GM12878 (cell line): ENCODE measurements at regions not wholly inside any gene's neighbourhood (a gene's known extent, or its start where the extent isn't known, plus 50 kb on each side); places are given as distances from the start of the nearest gene placed in this dataset.

Experiments
- ATAC-seq: fragments of 200-7000 bp; cut with Tn5 transposase; 3 replicates; pipeline ENCODE4 v1.9.1; 2020; ENCODE audit warnings: mild to moderate bottlenecking, moderate library complexity
- BruUV-seq: library from RNA; stranded (reverse); fragments of 400-500 nt; replicated peaks from 2 replicates; lab custom pipeline; 2021; lab: Mats Ljungman, UMichigan
- CTCF ChIA-PET: fragments of 300-600 bp; sonication (Branson Sonifier 250); formaldehyde crosslinking; extraction: SDS; loops from one replicate; lab custom pipeline; 2021; ENCODE audit warnings: inconsistent platforms; lab: Yijun Ruan, JAX
- POLR2A ChIA-PET: fragments of 350-600 bp; formaldehyde crosslinking; extraction: SDS; loops from one replicate; lab custom pipeline; 2021; ENCODE audit warnings: inconsistent platforms; lab: Charles Lee
- RAD21 ChIA-PET: fragments of 300-600 bp; sonication (Branson Sonifier 250); formaldehyde crosslinking; loops from one replicate; lab custom pipeline; 2023; ENCODE audit warnings: antibody characterized with exemption; ENCODE audit not compliant: unreplicated experiment; lab: Charles Lee
- SMC1A ChIA-PET: fragments of 300-600 bp; sonication (Branson Sonifier 250); formaldehyde crosslinking; loops from one replicate; lab custom pipeline; 2023; ENCODE audit not compliant: unreplicated experiment, uncharacterized antibody; lab: Charles Lee
- DNase-seq: peaks from one replicate; pipeline ENCODE4 v3.0.0-alpha.2; 2011; ENCODE audit warnings: low read depth, low spot score
- FAIRE-seq: peaks from 3 replicates; lab custom pipeline; 2011; peaks lifted over from hg19 to GRCh38; lab: Jason Lieb, UNC
- H2AFZ ChIP-seq: 2 replicates; pipeline ENCODE4 v1.6.0; 2011; ENCODE audit warnings: low read depth, low read length, control low read depth; ENCODE audit not compliant: control insufficient read depth
- H3K27ac ChIP-seq: 2 replicates; pipeline ENCODE4 v1.5.1; 2011; ENCODE audit warnings: control low read depth; ENCODE audit not compliant: control insufficient read depth, insufficient read depth
- H3K27me3 ChIP-seq, 2 experiments: replicated peaks in 1 of 2; 2 replicates each; pipeline versions ENCODE4 v1.6.0 to v1.6.1; 2011; ENCODE audit warnings: low read length in 1 of 2; ENCODE audit not compliant: control insufficient read depth in 2 of 2, insufficient read depth in 2 of 2
- H3K36me3 ChIP-seq, 2 experiments: 2 replicates each; pipeline ENCODE4 v1.5.1; 2011; ENCODE audit warnings: low read length in 1 of 2; ENCODE audit not compliant: control insufficient read depth in 2 of 2, insufficient read depth in 2 of 2
- H3K4me1 ChIP-seq: 2 replicates; pipeline ENCODE4 v1.6.1; 2011; ENCODE audit warnings: mild to moderate bottlenecking, low read length, moderate library complexity, mixed read lengths; ENCODE audit not compliant: control insufficient read depth, insufficient read depth
- H3K4me2 ChIP-seq: 2 replicates; pipeline ENCODE4 v1.6.0; 2011; ENCODE audit warnings: control low read depth; ENCODE audit not compliant: control insufficient read depth, insufficient read depth
- H3K4me3 ChIP-seq: fragments of 200-600 bp; sonication (generic); 2 replicates; pipeline ENCODE4 v1.5.1; 2016
- H3K79me2 ChIP-seq: 2 replicates; pipeline ENCODE4 v1.6.0; 2011; ENCODE audit warnings: low read length; ENCODE audit not compliant: control insufficient read depth, insufficient read depth
- H3K9ac ChIP-seq: 2 replicates; pipeline ENCODE4 v1.8.0; 2011; ENCODE audit warnings: low read length, control low read depth, mixed read lengths; ENCODE audit not compliant: control insufficient read depth, insufficient read depth
- H3K9me3 ChIP-seq: replicated peaks from 3 replicates; pipeline ENCODE4 v1.5.1; 2011; ENCODE audit warnings: mild to moderate bottlenecking, low read length; ENCODE audit not compliant: control insufficient read depth, insufficient read depth
- H4K20me1 ChIP-seq: 2 replicates; pipeline ENCODE4 v1.6.0; 2011; ENCODE audit not compliant: control insufficient read depth, insufficient read depth
- CBX3 ChIP-seq: fragments of 200-600 bp; sonication (generic); IDR thresholded peaks from 2 replicates; pipeline ENCODE4 v1.6.1; 2016; ENCODE audit warnings: low read depth, borderline replicate concordance
- CBX5 ChIP-seq: sonication (generic); IDR thresholded peaks from 2 replicates; pipeline ENCODE4 v1.6.1; 2016; ENCODE audit warnings: low read depth, moderate library complexity, mild to moderate bottlenecking, inconsistent platforms
- CEBPB ChIP-seq, 2 experiments: fragments of 150-350 bp in 1 of 2; IDR thresholded peaks; 2 replicates each; pipeline ENCODE4 v1.6.1; 2012 to 2014; ENCODE audit warnings: low read depth in 2 of 2, low read length in 2 of 2, borderline replicate concordance in 1 of 2, inconsistent platforms in 1 of 2
- E2F4 ChIP-seq: IDR thresholded peaks from 2 replicates; pipeline ENCODE4 v1.6.1; 2012; ENCODE audit warnings: low read depth, low read length, improper control_type of control experiment
- EZH2 ChIP-seq: IDR thresholded peaks from 2 replicates; pipeline ENCODE4 v1.6.1; 2012; ENCODE audit warnings: low read depth, mild to moderate bottlenecking, control low read depth, inconsistent platforms, low read length, borderline replicate concordance; ENCODE audit not compliant: control insufficient read depth
- KDM1A ChIP-seq: fragments of 200-600 bp; sonication (generic); IDR thresholded peaks from 2 replicates; pipeline ENCODE4 v1.6.1; 2016; ENCODE audit warnings: borderline replicate concordance
- MXI1 ChIP-seq: fragments of 150-350 bp; IDR thresholded peaks from 2 replicates; pipeline ENCODE4 v1.6.1; 2011; ENCODE audit warnings: low read depth, mild to moderate bottlenecking, inconsistent platforms, low read length, improper control_type of control experiment
- NR2C2 ChIP-seq: IDR thresholded peaks from 2 replicates; pipeline ENCODE4 v1.6.1; 2011; ENCODE audit warnings: borderline replicate concordance, low read depth; ENCODE audit not compliant: control insufficient read depth, insufficient read length
- PAX5 ChIP-seq: IDR thresholded peaks from 2 replicates; pipeline ENCODE4 v1.6.1; 2011; ENCODE audit warnings: low read depth, low read length, borderline replicate concordance
- RAD21 ChIP-seq: IDR thresholded peaks from 2 replicates; pipeline ENCODE4 v1.6.1; 2011; ENCODE audit warnings: mild to moderate bottlenecking, low read depth, low read length, moderate library complexity; ENCODE audit not compliant: insufficient read depth
- RCOR1 ChIP-seq: conservative IDR thresholded peaks from 2 replicates; pipeline ENCODE4 v1.6.1; 2012; ENCODE audit warnings: low read depth, low read length, improper control_type of control experiment
- SP1 ChIP-seq: IDR thresholded peaks from one replicate; pipeline ENCODE4 v1.6.1; 2011; ENCODE audit warnings: low read depth, low read length
- SREBF2 ChIP-seq: IDR thresholded peaks from 2 replicates; pipeline ENCODE4 v1.6.1; 2012; ENCODE audit warnings: mild to moderate bottlenecking, low read length
- STAT1 ChIP-seq: fragments of 450-650 bp; conservative IDR thresholded peaks from 2 replicates; pipeline ENCODE4 v1.6.1; 2014; ENCODE audit warnings: antibody characterized with exemption, mild to moderate bottlenecking
- USF1 ChIP-seq: IDR thresholded peaks from 2 replicates; pipeline ENCODE4 v1.6.1; 2011; ENCODE audit warnings: borderline replicate concordance, low read depth, mild to moderate bottlenecking, moderate library complexity, mixed read lengths, low read length; ENCODE audit not compliant: insufficient read depth; ENCODE audit errors: extremely low read length
- ZBED1 ChIP-seq: IDR thresholded peaks from 2 replicates; pipeline ENCODE4 v1.6.1; 2016; ENCODE audit warnings: borderline replicate concordance
- ZBTB33 ChIP-seq: fragments of 450-650 bp; IDR thresholded peaks from 2 replicates; pipeline ENCODE4 v1.6.1; 2017; ENCODE audit warnings: mild to moderate bottlenecking
- in situ Hi-C: fragments of 300-500 bp; cut with MboI; formaldehyde crosslinking; loops from 9 replicates; pipeline ENCODE4 v1.14.3; 2018; ENCODE audit warnings: mixed read lengths
- intact Hi-C: fragments of 100-400 bp; cut with micrococcal nuclease; formaldehyde crosslinking; loops from one replicate; pipeline ENCODE4 v1.14.2; 2022; ENCODE audit not compliant: unreplicated experiment

DNA sequence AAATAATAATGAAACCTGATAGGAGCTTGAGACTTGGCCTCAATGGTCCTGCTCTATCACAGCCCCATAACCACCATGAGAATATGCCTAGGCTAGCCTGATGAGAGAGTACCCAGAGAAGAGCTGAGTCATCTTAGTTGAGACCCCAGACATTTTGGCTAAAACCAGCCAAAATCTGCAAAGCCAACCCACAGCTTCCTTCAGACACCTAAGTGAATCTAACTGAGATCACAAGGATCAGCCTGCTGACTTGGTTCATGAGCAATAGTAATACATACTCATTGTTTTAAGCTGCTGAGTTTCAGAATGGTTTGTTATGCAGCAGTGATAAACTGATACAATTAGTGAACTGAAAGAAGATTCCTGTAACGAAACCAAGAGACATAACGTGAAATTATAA is 473.7 kb upstream of the PTGER4 start (continued):
- TF ChIP-seq CEBPB (IDR thresholded peaks at IDR 0.05; ENCODE audit: borderline replicate concordance in 1 of 2, low read depth in 2 of 2, low read length in 2 of 2) (no peak), RAD21 (no peak), MXI1 (no peak), RCOR1 (no peak), E2F4 (no peak), NR2C2 (no peak), SREBF2 (no peak), USF1 (no peak)

DNA sequence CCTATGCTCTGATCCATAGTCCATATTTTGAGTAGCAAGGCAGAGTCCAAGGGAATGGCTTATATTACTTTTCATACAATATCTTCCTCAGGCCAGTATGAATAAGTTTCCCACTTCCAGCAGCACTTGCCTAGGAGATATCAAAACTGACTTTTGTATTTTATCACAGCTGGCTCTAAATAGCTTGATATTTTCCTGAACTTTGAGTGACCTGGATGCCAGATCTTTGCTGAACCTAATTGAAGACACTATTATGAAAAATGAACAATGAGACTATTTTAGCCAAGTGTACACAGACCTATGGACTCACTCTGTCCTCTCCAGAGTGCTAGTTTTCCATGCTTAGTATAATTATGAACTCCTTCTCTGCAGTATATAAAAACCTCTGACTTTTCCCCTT is 475.6 kb upstream of the PTGER4 start:
- Histone ChIP-seq H3K9me3 (no peaks in the 10 kb centered on the region), H3K4me2 (no peak overlapping the region), H3K27me3 (no peaks in the 10 kb centered on the region), H3K4me1 (no peaks in the 10 kb centered on the region), H4K20me1 (no peaks in the 10 kb centered on the region), H3K36me3 (no peaks in the 10 kb centered on the region), H3K4me3 (no peak overlapping the region), H2AFZ (no peak overlapping the region), H3K9ac (no peak overlapping the region), H3K79me2 (no peaks in the 10 kb centered on the region), H3K27ac (no peak overlapping the region)
- in situ Hi-C loops: no loop called here
- intact Hi-C loops: no loop called here
- ChIA-PET CTCF (no interaction called here), POLR2A (no interaction called here), RAD21 (no interaction called here), SMC1A (no interaction called here)
- FAIRE-seq (no peak), ATAC-seq (no peak), DNase-seq (no peak)
- no TSS peak for BruUV-seq
- TF ChIP-seq SP1: no peak
- no peak for TF ChIP-seq PAX5
- TF ChIP-seq CBX3: no peak
- no peak for TF ChIP-seq ZBED1
- TF ChIP-seq STAT1: no peak
- no peak for TF ChIP-seq EZH2
- TF ChIP-seq KDM1A: no peak
- no peak for TF ChIP-seq CBX5
- no peak for TF ChIP-seq ZBTB33
